GM06990 (cell line): ENCODE measurements at regions not wholly inside any gene's neighbourhood (a gene's known extent, or its start where the extent isn't known, plus 50 kb on each side); places are given as distances from the start of the nearest gene placed in this dataset.

Experiments
- DNase-seq: peaks from one replicate; pipeline ENCODE4 v3.0.0-alpha.2; 2011; ENCODE audit not compliant: insufficient read length; ENCODE audit errors: extremely low read depth
- H3K27me3 ChIP-seq: replicated peaks from 2 replicates; pipeline ENCODE4 v1.6.0; 2011; ENCODE audit warnings: low read length; ENCODE audit not compliant: control insufficient read depth, insufficient read depth
- H3K36me3 ChIP-seq: 2 replicates; pipeline ENCODE4 v1.5.1; 2011; ENCODE audit warnings: low read length; ENCODE audit not compliant: control insufficient read depth, insufficient read depth
- H3K4me3 ChIP-seq: replicated peaks from 2 replicates; pipeline ENCODE4 v1.5.1; 2011; ENCODE audit warnings: low read depth, mild to moderate bottlenecking, control low read depth, low read length
- CTCF ChIP-seq: IDR thresholded peaks from 2 replicates; pipeline ENCODE4 v1.5.1; 2011; ENCODE audit warnings: low read length, control low read depth, mild to moderate bottlenecking, inconsistent platforms; ENCODE audit not compliant: insufficient read depth, poor library complexity, severe bottlenecking

DNA sequence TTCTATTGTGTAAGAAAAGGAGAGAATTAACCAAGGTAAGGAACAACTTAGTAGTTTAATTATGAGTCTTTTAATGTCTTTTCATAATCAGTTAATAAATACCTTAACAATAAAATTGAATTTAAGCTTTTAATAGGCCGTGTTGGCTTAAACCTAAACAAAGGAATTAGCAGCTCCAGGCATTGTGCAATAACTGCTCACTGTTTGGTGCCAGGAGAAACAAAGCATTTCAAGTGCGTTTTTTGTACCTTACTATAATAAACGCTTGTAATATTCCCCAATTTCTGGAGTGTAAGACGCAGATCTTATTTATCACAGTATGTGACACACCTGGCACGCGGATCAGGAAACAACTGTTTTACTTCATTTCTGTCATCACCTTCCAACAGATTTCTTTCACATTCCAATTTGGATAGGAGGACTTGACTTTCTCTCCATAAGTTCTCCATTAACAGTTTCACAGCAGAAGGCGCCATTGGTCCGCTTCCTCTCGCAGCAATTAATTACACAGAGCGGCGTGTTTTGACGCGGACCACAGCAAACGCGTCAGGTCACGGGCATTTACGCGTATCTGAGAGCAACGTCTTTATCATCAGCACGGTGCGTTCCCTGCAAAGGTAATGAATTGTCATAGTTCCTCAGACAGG, 335.8 kb upstream of the NT5E start:
- H3K4me3 ChIP-seq: no peak overlapping the region

GRCh38 chr6:85112540-85112939, 337.3 kb upstream of the NT5E start:
- no peaks in the 10 kb centered on the region for H3K27me3 ChIP-seq
- no peak overlapping the region for H3K4me3 ChIP-seq
- no peak for TF ChIP-seq CTCF
- DNase-seq: no peak
- no peaks in the 10 kb centered on the region for H3K36me3 ChIP-seq

More for the DNA sequence above, 335.8 kb upstream of the NT5E start:
- DNase-seq: no peak
- no peak for TF ChIP-seq CTCF
- H3K27me3 ChIP-seq: no peaks in the 10 kb centered on the region
- H3K36me3 ChIP-seq: no peaks in the 10 kb centered on the region

DNA sequence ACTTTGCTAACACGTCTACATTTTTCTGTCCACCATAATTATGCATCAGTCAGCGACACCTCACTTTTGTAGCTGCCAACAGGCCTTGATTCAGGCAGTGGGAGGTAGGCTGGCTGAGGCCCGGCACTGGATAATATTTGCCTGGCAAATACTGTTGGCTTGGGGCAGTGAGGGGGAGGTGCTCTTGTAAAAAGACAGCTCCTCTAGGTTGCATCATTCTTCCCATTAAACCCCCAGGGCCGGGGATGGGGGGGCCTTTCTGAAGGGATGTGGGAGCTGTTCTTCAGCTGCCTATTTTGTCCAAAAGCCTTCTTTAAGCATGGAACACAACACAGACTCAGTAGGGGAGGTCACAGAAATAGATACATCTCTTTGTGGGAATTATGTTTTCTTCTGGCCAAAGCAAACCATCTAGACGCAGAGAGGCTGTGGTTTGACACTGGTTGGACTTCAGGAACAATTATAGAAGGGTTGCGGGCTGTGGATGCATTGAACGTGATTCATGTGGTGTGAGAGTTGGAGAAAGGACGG, 338.3 kb upstream of the NT5E start:
- TF ChIP-seq CTCF: no peak

DNA sequence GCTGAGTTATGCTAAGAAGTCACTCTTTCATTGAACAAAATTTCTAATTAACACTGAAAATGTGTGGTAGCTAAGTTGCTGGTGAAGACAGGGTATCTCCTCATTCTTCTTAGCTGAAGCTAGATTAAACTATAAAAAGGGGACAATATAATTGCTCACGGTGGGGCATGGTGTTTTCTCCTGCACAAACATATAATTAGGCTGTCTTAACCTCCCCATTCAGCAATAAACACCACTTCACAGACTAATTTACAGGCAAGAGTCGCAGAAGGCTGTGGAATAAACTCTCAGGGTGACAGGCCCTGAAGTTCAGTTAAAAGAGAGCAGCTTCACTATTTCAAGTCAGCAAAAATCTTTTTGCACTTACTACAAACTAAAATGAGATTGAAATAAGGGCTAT, 338.9 kb upstream of the NT5E start:
- H3K4me3 ChIP-seq: no peak overlapping the region
- no peak for TF ChIP-seq CTCF
- no peak for DNase-seq
- no peaks in the 10 kb centered on the region for H3K27me3 ChIP-seq
- no peaks in the 10 kb centered on the region for H3K36me3 ChIP-seq

More for the DNA sequence above, 338.3 kb upstream of the NT5E start:
- H3K36me3 ChIP-seq: no peaks in the 10 kb centered on the region
- no peak for DNase-seq
- H3K27me3 ChIP-seq: no peaks in the 10 kb centered on the region
- H3K4me3 ChIP-seq: no peak overlapping the region

- no peak overlapping the region for H3K4me3 ChIP-seq
- DNase-seq: no peak
- H3K27me3 ChIP-seq: no peaks in the 10 kb centered on the region
- no peaks in the 10 kb centered on the region for H3K36me3 ChIP-seq
- no peak for TF ChIP-seq CTCF
Observed at GRCh38 chr6:85107701-85108100, 342.2 kb upstream of the NT5E start.
